ENCODE measurements at regions not wholly inside any gene's neighbourhood (a gene's known extent, or its start where the extent isn't known, plus 50 kb on each side); places are given as distances from the start of the nearest gene placed in this dataset.

- TF ChIP-seq CTCF (IDR thresholded peaks at IDR 0.05): no peak
- TF ChIP-seq EZH2 (IDR thresholded peaks at IDR 0.05; ENCODE audit: borderline replicate concordance, insufficient read depth, low read depth, low read length, poor library complexity, severe bottlenecking): no peak
These were observed 1033.5 kb downstream of the SLITRK1 start for GRCh38 chr13:82848766-82849165.
